ENCODE measurements at regions not wholly inside any gene's neighbourhood (a gene's known extent, or its start where the extent isn't known, plus 50 kb on each side); places are given as distances from the start of the nearest gene placed in this dataset.
"Not testable (repeated sequence)": the region's sequence is repeated elsewhere in the genome, so short reads cannot be mapped to it uniquely, and the experiment has no call there.

DNA sequence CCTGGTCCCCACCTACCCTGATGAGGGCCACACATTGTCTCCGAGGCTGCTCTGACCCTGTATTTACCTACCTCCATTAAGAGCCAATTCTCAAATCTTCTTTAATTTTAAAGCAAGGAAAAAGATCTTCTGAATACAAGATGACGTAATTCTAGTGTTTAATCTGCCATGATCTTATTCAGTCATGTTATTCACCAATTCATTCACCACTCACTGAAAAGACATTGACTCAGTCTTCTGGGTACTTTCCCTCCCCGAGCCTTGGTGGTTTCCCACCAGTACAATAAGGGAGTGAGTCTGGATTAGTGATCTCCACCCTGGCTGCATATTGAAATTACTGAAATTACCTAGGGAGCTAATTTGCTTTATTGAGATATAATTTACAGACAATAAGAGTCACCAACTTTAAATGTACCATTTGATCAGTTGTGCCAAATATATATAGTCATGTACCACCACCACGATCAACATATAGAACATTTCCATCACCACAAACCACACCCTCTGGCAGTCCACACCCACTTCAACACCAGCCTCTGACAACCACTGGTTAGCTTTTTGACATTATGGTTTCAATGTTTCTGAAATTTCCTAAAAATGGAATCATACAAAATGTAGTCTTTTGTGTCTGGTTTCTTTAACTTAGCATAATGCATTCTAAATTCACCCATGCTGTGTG lies 117.5 kb upstream of the UNC5B start:
- Histone ChIP-seq H3K4me1 (ENCODE audit: control insufficient read depth, insufficient read depth, low read length, unreplicated experiment) (no peaks in the 10 kb centered on the region), H3K27ac (ENCODE audit: low read depth, low read length) (no peak overlapping the region), H3K4me3 (ENCODE audit: low read depth, low read length) (no peak overlapping the region), H3K27me3 (ENCODE audit: insufficient read depth, low read length) (peaks cover 95% of the 10 kb centered on the region), H2AFZ (ENCODE audit: low read length, unreplicated experiment) (no peak overlapping the region), H3K79me2 (ENCODE audit: control insufficient read depth, insufficient read depth, low read length, unreplicated experiment) (no peaks in the 10 kb centered on the region), H3K36me3 (ENCODE audit: insufficient read depth, low read length) (no peaks in the 10 kb centered on the region)

DNA sequence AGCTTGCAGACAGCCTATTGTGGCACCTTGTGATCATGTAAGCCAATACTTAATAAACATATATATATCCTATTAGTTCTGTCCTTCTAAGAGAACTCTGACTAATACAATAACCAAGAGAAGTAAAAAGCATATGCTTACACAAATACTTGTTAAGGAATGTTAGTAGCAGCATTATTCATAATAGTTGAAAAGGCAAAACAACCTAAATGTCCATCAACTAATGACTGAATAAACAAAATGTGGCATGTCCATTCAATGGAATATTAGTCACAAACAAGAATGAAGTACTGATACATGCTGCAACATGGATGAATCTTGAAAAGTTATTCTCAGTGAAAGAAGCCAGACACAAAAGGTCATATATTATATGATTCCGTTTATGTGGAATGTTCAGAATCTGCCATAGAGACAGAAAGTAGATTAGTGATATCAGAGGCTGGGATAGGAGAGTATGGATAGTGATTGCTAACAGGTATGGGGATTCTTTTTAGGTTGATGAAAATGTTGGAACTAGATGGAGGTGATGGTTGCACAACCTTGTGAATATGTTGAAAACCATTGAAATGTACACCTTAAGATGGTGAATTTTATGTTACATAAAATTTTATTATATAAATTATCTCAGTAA lies 112.5 kb upstream of the UNC5B start:
- Histone ChIP-seq H3K79me2 (ENCODE audit: control insufficient read depth, insufficient read depth, low read length, unreplicated experiment) (no peaks in the 10 kb centered on the region), H3K27ac (ENCODE audit: low read depth, low read length) (no peak overlapping the region), H3K36me3 (ENCODE audit: insufficient read depth, low read length) (no peaks in the 10 kb centered on the region), H3K27me3 (ENCODE audit: insufficient read depth, low read length) (peaks cover 81% of the 10 kb centered on the region), H2AFZ (ENCODE audit: low read length, unreplicated experiment) (no peak overlapping the region), H3K4me3 (ENCODE audit: low read depth, low read length) (no peak overlapping the region), H3K4me1 (ENCODE audit: control insufficient read depth, insufficient read depth, low read length, unreplicated experiment) (no peaks in the 10 kb centered on the region)

DNA sequence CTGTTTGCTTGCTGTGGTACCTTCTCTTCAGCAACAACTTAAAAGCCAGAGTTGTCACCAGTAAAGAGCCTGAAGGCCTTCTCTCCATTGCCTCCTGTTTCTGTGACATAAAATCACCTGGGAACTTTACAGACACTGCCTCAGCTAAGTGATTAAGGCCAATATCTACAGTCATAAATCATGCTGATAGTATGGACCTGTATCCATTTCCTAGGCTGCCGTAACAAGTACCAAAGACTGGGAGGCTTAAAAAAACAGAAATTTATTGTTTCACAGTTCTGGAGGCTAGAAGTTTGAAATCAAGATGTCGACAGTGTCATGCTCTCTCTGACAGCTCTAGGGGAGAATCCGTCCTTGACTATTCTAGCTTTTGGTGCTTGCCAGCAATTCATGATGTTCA lies 108.4 kb upstream of the UNC5B start:
- Histone ChIP-seq H3K27ac (ENCODE audit: low read depth, low read length) (no peak overlapping the region), H3K36me3 (ENCODE audit: insufficient read depth, low read length) (no peaks in the 10 kb centered on the region), H3K79me2 (ENCODE audit: control insufficient read depth, insufficient read depth, low read length, unreplicated experiment) (no peaks in the 10 kb centered on the region), H3K27me3 (ENCODE audit: insufficient read depth, low read length) (peaks cover 47% of the 10 kb centered on the region), H3K4me1 (ENCODE audit: control insufficient read depth, insufficient read depth, low read length, unreplicated experiment) (no peaks in the 10 kb centered on the region), H3K4me3 (ENCODE audit: low read depth, low read length) (no peak overlapping the region), H2AFZ (ENCODE audit: low read length, unreplicated experiment) (no peak overlapping the region)

DNA sequence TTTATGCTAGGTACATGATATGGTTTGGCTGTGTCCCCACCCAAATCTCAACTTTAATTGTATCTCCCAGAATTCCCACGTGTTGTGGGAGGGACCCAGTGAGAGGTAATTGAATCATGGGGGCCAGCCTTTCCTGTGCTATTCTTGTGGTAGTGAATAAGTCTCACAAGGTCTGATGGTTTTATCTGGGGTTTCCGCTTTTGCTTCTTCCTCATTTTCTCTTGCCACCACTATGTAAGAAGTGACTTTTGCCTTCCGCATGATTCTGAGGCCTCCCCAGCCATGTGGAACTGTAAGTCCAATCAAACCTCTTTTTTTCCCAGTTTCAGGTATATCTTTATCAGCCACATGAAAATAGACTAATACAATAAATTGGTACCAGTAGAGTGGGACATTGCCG lies 106.2 kb upstream of the UNC5B start:
- not testable (repeated sequence) for H3K4me3 ChIP-seq (ENCODE audit: low read depth, low read length); H3K79me2 ChIP-seq (ENCODE audit: control insufficient read depth, insufficient read depth, low read length, unreplicated experiment); H3K36me3 ChIP-seq (ENCODE audit: insufficient read depth, low read length); H3K27ac ChIP-seq (ENCODE audit: low read depth, low read length); H3K4me1 ChIP-seq (ENCODE audit: control insufficient read depth, insufficient read depth, low read length, unreplicated experiment); H2AFZ ChIP-seq (ENCODE audit: low read length, unreplicated experiment)
- H3K27me3 ChIP-seq (ENCODE audit: insufficient read depth, low read length) = peaks cover 49% of the 10 kb centered on the region

DNA sequence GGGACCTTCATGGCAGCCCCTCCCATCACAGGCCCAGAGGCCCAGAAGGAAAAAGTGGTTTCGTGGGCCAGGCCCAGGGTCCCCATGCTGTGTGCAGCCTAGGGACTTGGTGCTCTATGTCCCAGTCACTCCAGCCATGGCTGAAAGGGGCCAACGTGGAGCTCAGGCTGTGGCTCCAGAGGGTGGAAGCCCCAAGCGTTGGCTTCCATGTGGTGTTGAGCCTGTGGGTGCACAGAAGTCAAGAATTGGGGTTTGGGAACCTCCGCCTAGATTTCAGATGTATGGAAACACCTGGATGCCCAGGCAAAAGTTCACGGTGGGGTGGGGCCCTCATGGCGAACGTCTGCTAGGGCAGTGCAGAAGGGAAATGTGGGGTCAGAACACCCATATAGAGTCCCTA lies 105.3 kb upstream of the UNC5B start:
- not testable (repeated sequence) for H2AFZ ChIP-seq (ENCODE audit: low read length, unreplicated experiment); H3K4me3 ChIP-seq (ENCODE audit: low read depth, low read length); H3K79me2 ChIP-seq (ENCODE audit: control insufficient read depth, insufficient read depth, low read length, unreplicated experiment); H3K27ac ChIP-seq (ENCODE audit: low read depth, low read length); H3K36me3 ChIP-seq (ENCODE audit: insufficient read depth, low read length); H3K4me1 ChIP-seq (ENCODE audit: control insufficient read depth, insufficient read depth, low read length, unreplicated experiment)
- peaks cover 49% of the 10 kb centered on the region for H3K27me3 ChIP-seq (ENCODE audit: insufficient read depth, low read length)

DNA sequence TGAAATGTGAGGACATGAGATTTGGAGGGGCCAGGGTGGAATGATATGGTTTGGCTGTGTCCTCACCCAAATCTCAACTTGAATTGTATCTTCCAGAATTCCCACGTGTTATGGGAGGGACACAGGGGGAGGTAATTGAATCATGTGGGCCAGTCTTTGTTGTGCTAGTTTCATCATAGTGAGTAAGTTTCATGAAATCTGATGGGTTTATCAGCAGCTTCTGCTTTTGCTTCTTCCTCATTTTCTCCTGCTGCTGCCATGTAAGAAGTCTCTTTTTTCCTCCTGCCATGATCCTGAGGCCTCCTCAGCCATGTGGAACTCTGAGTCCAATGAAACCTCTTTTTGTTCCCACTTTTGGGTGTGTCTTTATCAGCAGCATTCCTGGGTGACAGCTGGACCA lies 104.3 kb upstream of the UNC5B start:
- not testable (repeated sequence) for H3K4me1 ChIP-seq (ENCODE audit: control insufficient read depth, insufficient read depth, low read length, unreplicated experiment); H3K4me3 ChIP-seq (ENCODE audit: low read depth, low read length); H2AFZ ChIP-seq (ENCODE audit: low read length, unreplicated experiment); H3K79me2 ChIP-seq (ENCODE audit: control insufficient read depth, insufficient read depth, low read length, unreplicated experiment); H3K36me3 ChIP-seq (ENCODE audit: insufficient read depth, low read length); H3K27ac ChIP-seq (ENCODE audit: low read depth, low read length)
- H3K27me3 ChIP-seq (ENCODE audit: insufficient read depth, low read length) = peaks cover 55% of the 10 kb centered on the region

DNA sequence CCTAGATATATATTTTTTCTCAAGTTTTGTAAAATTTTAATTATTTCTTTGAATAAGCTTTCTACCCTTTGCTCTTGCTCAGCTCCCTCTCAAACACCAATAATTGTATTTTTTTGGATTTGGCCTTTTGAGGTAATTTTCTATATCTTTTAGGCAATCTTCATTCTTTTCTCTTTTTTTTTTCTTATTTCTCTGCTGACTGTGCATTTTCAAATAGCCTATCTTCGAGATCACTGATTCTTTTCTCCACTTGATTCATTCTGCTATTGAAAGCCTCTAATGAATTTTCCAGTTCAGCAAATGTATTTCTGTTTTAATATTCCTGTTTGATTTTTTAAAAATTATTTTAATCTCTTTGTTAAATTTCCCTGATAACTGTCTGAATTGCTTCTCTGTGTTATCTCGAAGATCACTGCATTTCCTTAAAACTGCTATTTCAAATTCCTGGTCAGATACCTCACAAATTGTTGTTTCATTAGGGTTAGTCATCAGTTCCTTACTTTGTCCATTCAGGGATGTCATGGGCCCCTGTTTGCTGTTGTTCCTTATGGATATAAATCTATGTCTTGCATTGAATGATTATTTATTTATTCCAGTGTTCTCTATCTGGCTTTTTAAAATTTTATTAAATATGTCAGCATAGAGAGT lies 100.1 kb upstream of the UNC5B start:
- H3K27ac ChIP-seq (ENCODE audit: low read depth, low read length) = no peak overlapping the region
- H2AFZ ChIP-seq (ENCODE audit: low read length, unreplicated experiment) = no peak overlapping the region
- H3K36me3 ChIP-seq (ENCODE audit: insufficient read depth, low read length) = no peaks in the 10 kb centered on the region

DNA sequence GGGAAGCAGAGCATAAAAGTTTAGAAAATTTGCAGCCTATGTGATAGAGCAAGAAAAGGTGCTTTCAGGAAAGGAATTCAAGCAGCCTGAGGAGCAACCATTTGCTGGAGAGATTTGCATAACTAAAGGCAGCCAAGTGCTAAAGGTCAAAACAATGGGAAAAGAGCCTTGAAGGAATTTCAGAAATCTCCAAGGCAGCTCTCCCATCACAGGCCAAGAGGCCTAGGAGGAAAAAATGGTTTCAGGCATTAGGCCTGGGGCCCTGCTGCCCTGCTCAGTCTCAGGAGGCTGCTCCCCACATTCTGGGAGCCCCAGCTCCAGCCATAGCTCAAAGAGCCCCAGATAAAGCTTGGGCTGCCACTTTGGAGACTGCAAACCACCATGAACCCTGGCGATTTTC lies 95.9 kb upstream of the UNC5B start:
- no peak overlapping the region for H3K4me3 ChIP-seq (ENCODE audit: low read depth, low read length)
- no peaks in the 10 kb centered on the region for H3K4me1 ChIP-seq (ENCODE audit: control insufficient read depth, insufficient read depth, low read length, unreplicated experiment)
- H3K27me3 ChIP-seq (ENCODE audit: insufficient read depth, low read length) = peaks cover 44% of the 10 kb centered on the region
- no peak overlapping the region for H3K27ac ChIP-seq (ENCODE audit: low read depth, low read length)
- H3K36me3 ChIP-seq (ENCODE audit: insufficient read depth, low read length) = no peaks in the 10 kb centered on the region
- H2AFZ ChIP-seq (ENCODE audit: low read length, unreplicated experiment) = no peak overlapping the region
- H3K79me2 ChIP-seq (ENCODE audit: control insufficient read depth, insufficient read depth, low read length, unreplicated experiment) = no peaks in the 10 kb centered on the region

More for the DNA sequence above, 100.1 kb upstream of the UNC5B start:
- Histone ChIP-seq H3K4me1 (ENCODE audit: control insufficient read depth, insufficient read depth, low read length, unreplicated experiment) (no peaks in the 10 kb centered on the region), H3K79me2 (ENCODE audit: control insufficient read depth, insufficient read depth, low read length, unreplicated experiment) (no peaks in the 10 kb centered on the region), H3K27me3 (ENCODE audit: insufficient read depth, low read length) (peaks cover 67% of the 10 kb centered on the region), H3K4me3 (ENCODE audit: low read depth, low read length) (no peak overlapping the region)

DNA sequence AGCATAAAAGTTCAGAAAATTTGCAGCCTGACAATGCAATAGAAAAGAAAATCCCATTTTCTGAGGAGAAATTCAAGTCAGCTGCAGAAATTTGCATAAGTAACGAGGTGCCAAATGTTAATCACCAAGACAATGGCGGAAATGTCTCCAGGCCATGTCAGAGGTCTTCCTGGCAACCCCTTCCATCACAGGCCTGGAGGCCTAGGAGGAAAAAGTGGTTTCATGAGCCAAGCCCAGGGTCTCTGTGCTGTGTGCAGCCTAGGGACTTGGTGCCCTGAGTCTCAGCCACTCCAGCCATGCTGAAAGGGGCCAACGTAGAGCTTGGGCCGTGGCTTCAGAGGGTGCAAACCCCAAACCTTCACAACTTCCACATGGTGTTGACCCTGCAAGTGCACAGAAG lies 94.8 kb upstream of the UNC5B start:
- H3K36me3 ChIP-seq (ENCODE audit: insufficient read depth, low read length); H3K4me1 ChIP-seq (ENCODE audit: control insufficient read depth, insufficient read depth, low read length, unreplicated experiment): not testable (repeated sequence)

DNA sequence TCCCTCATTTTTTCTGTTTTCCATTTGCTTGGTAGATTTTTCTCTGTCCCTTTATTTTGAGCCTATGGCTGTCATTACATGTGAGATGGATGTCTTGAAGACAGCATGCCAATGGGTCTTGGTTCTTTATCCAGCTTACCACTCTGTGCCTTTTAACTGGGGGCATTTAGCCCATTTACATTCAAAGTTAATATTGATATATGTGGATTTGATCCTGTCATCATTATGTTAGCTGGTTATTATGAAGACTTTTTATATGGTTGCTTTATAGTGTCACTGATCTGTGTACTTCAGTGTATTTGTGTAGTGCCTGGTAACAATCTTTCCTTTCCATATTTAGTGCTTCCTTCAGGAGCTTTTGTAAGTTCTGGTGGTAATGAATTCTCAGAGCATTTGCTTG lies 89.3 kb upstream of the UNC5B start:
- no peaks in the 10 kb centered on the region for H3K79me2 ChIP-seq (ENCODE audit: control insufficient read depth, insufficient read depth, low read length, unreplicated experiment)
- no peaks in the 10 kb centered on the region for H3K36me3 ChIP-seq (ENCODE audit: insufficient read depth, low read length)
- no peak overlapping the region for H2AFZ ChIP-seq (ENCODE audit: low read length, unreplicated experiment)
- H3K4me1 ChIP-seq (ENCODE audit: control insufficient read depth, insufficient read depth, low read length, unreplicated experiment) = no peaks in the 10 kb centered on the region
- H3K4me3 ChIP-seq (ENCODE audit: low read depth, low read length) = no peak overlapping the region
- H3K27me3 ChIP-seq (ENCODE audit: insufficient read depth, low read length) = peaks cover 63% of the 10 kb centered on the region
- H3K27ac ChIP-seq (ENCODE audit: low read depth, low read length) = no peak overlapping the region

More for the DNA sequence above, 94.8 kb upstream of the UNC5B start:
- peaks cover 45% of the 10 kb centered on the region for H3K27me3 ChIP-seq (ENCODE audit: insufficient read depth, low read length)
- H3K79me2 ChIP-seq (ENCODE audit: control insufficient read depth, insufficient read depth, low read length, unreplicated experiment); H2AFZ ChIP-seq (ENCODE audit: low read length, unreplicated experiment); H3K27ac ChIP-seq (ENCODE audit: low read depth, low read length); H3K4me3 ChIP-seq (ENCODE audit: low read depth, low read length): not testable (repeated sequence)

Data from ACC112 (cell line).